Endothelial cell of umbilical vein (primary cell): ENCODE measurements at regions not wholly inside any gene's neighbourhood (a gene's known extent, or its start where the extent isn't known, plus 50 kb on each side); places are given as distances from the start of the nearest gene placed in this dataset.

Experiments used
- BruUV-seq: library from RNA; stranded (reverse); fragments of 400-500 nt; replicated peaks from 2 replicates; lab custom pipeline; 2021; lab: Mats Ljungman, UMichigan
- CTCF ChIA-PET: fragments of 300-600, 350-600 bp; sonication (Branson Sonifier 250); formaldehyde crosslinking; loops from one replicate; lab custom pipeline; 2021; ENCODE audit warnings: antibody characterized with exemption, inconsistent platforms; lab: Charles Lee
- POLR2A ChIA-PET: fragments of 300-600, 350-600 bp; sonication (Branson Sonifier 250); formaldehyde crosslinking; loops from one replicate; lab custom pipeline; 2021; ENCODE audit warnings: antibody characterized with exemption, inconsistent platforms; lab: Charles Lee
- DNase-seq: peaks from one replicate; pipeline ENCODE4 v3.0.0-alpha.2; 2011; ENCODE audit warnings: low read depth, low spot score
- FAIRE-seq: peaks from 2 replicates; lab custom pipeline; 2011; peaks lifted over from hg19 to GRCh38; lab: Jason Lieb, UNC
- H2AFZ ChIP-seq: 2 replicates; pipeline ENCODE4 v1.6.0; 2012; ENCODE audit warnings: low read depth, low read length, control low read depth, inconsistent platforms
- H3K27ac ChIP-seq: 2 replicates; pipeline ENCODE4 v1.5.1; 2011; ENCODE audit warnings: low read depth, mild to moderate bottlenecking, control low read depth, low read length, moderate library complexity; ENCODE audit not compliant: insufficient read depth
- H3K27me3 ChIP-seq, 2 experiments: 2 replicates each; pipeline versions ENCODE4 v1.6.0 to v1.6.1; 2011; ENCODE audit warnings: low read length in 2 of 2, mixed read lengths in 1 of 2; ENCODE audit not compliant: control insufficient read depth in 2 of 2, insufficient read depth in 2 of 2
- H3K36me3 ChIP-seq, 2 experiments: 2 replicates in 1 of 2; 3 replicates in 1 of 2; pipeline ENCODE4 v1.5.1; 2011; ENCODE audit warnings: low read length in 2 of 2, mild to moderate bottlenecking in 1 of 2, moderate library complexity in 1 of 2; ENCODE audit not compliant: control insufficient read depth in 2 of 2, insufficient read depth in 2 of 2; ENCODE audit errors: extremely low read depth in 1 of 2
- H3K4me1 ChIP-seq: 3 replicates; pipeline ENCODE4 v1.5.1; 2011; ENCODE audit warnings: mild to moderate bottlenecking, low read length; ENCODE audit not compliant: control insufficient read depth, insufficient read depth; ENCODE audit errors: extremely low read depth
- H3K4me2 ChIP-seq: 2 replicates; pipeline ENCODE4 v1.6.1; 2011; ENCODE audit warnings: low read length, control low read depth, mixed read lengths; ENCODE audit not compliant: insufficient read depth
- H3K4me3 ChIP-seq, 3 experiments: fragments of 200-600 bp in 1 of 3; sonication (generic), shearing (Covaris generic) in 1 of 3; replicated peaks in 1 of 3; 2 replicates each; pipeline ENCODE4 v1.5.1; 2011 to 2016; ENCODE audit warnings: control low read depth in 3 of 3, low read length in 3 of 3, mild to moderate bottlenecking in 2 of 3, inconsistent platforms in 1 of 3, low read depth in 1 of 3, moderate library complexity in 1 of 3; ENCODE audit not compliant: insufficient read depth in 1 of 3
- H3K79me2 ChIP-seq: 2 replicates; pipeline ENCODE4 v1.6.0; 2012; ENCODE audit warnings: low read length, inconsistent platforms; ENCODE audit not compliant: control insufficient read depth, insufficient read depth
- H3K9ac ChIP-seq: replicated peaks from 2 replicates; pipeline ENCODE3; 2011; ENCODE audit warnings: low read length, control low read depth; ENCODE audit not compliant: insufficient read depth; ENCODE audit errors: extremely low read depth
- H3K9me1 ChIP-seq: replicated peaks from 3 replicates; pipeline ENCODE4 v1.6.0; 2011; ENCODE audit warnings: mild to moderate bottlenecking, low read length; ENCODE audit not compliant: control insufficient read depth, insufficient read depth; ENCODE audit errors: extremely low read depth
- H3K9me3 ChIP-seq: replicated peaks from 2 replicates; pipeline ENCODE4 v1.5.1; 2012; ENCODE audit warnings: low read length, inconsistent platforms; ENCODE audit not compliant: control insufficient read depth, insufficient read depth
- H4K20me1 ChIP-seq: replicated peaks from 2 replicates; pipeline ENCODE3; 2011; ENCODE audit warnings: mild to moderate bottlenecking, low read length; ENCODE audit not compliant: control insufficient read depth, insufficient read depth; ENCODE audit errors: extremely low read depth
- EZH2 ChIP-seq: IDR thresholded peaks from 2 replicates; pipeline ENCODE4 v1.6.1; 2012; ENCODE audit warnings: borderline replicate concordance, low read depth, mild to moderate bottlenecking, moderate library complexity, low read length, inconsistent platforms; ENCODE audit not compliant: severe bottlenecking
- FOS ChIP-seq: IDR thresholded peaks from 2 replicates; pipeline ENCODE4 v1.6.1; 2011; ENCODE audit warnings: mild to moderate bottlenecking, low read length, moderate library complexity, borderline replicate concordance; ENCODE audit not compliant: insufficient read depth
- GATA2 ChIP-seq: IDR thresholded peaks from 2 replicates; pipeline ENCODE4 v1.7.0; 2011; ENCODE audit warnings: low read depth, mild to moderate bottlenecking, moderate library complexity, mixed read lengths, low read length; ENCODE audit not compliant: insufficient read length, insufficient read depth
- JUN ChIP-seq: IDR thresholded peaks from 2 replicates; pipeline ENCODE4 v1.6.1; 2011; ENCODE audit warnings: borderline replicate concordance, low read depth; ENCODE audit not compliant: insufficient read length, insufficient read depth
- MAX ChIP-seq: IDR thresholded peaks from 2 replicates; pipeline ENCODE4 v1.6.1; 2011; ENCODE audit not compliant: insufficient read depth, insufficient read length
- MYC ChIP-seq: IDR thresholded peaks from one replicate; pipeline ENCODE4 v1.6.1; 2011; ENCODE audit warnings: mild to moderate bottlenecking, low read depth, low read length
- POLR2A ChIP-seq: IDR thresholded peaks from 2 replicates; pipeline ENCODE4 v1.6.1; 2012; ENCODE audit warnings: low read depth, mild to moderate bottlenecking, control low read depth, low read length
- POLR2AphosphoS5 ChIP-seq: IDR thresholded peaks from 2 replicates; pipeline ENCODE4 v1.6.1; 2012; ENCODE audit warnings: low read depth, mild to moderate bottlenecking, control low read depth, low read length, moderate library complexity; ENCODE audit not compliant: insufficient read depth
- dilution Hi-C: fragments of 300-500 bp; cut with MboI; formaldehyde crosslinking; loops from one replicate; pipeline ENCODE4 v1.15.0; 2019; ENCODE audit warnings: low sequenced_read_pairs; ENCODE audit not compliant: extremely low pct_ligation_motif_present
- intact Hi-C: fragments of 100-400 bp; cut with micrococcal nuclease; formaldehyde crosslinking; loops from one replicate; pipeline ENCODE4 v1.10.0; 2022
- TF ChIP-seq, protein P1 (sequence below), 2 donors: IDR thresholded peaks; 1 replicate in 1 of 2; 2 replicates in 1 of 2; pipeline ENCODE4 v1.5.1; 2011; ENCODE audit warnings: low read length in 2 of 2, mild to moderate bottlenecking in 2 of 2, moderate library complexity in 2 of 2, control low read depth in 1 of 2, inconsistent platforms in 1 of 2, low read depth in 1 of 2; ENCODE audit not compliant: insufficient read depth in 1 of 2; ENCODE audit errors: extremely low read depth in 1 of 2

DNA sequence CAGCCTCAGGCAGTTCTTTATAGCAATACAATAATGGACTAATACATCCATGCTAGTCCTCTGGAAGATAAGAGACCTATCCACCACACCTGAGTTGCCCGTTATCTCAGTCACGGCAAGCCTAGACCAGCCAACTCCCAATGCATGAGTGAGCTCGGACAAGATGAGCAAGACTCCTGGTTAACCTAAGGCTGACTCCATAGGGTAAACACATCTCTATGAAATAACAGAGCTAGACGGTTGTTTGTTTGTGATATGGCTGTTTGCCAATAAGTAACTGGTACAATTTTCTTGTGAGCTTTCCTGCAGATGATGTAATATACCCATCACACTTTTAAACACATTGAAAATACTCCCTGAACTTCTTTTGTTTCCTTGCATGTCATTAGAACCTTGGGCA, 70.6 kb upstream of the PHACTR1 start:
- ChIA-PET POLR2A (no interaction called here), CTCF (interaction anchor here (1.6 to 3.2 kb wide), 2 partner anchors 8 to 247 kb away, joined by 5 to 10 read pairs; no protein-coding TSS in a partner anchor)
- no peak for TF ChIP-seq GATA2
- no peak for TF ChIP-seq FOS
- no peak for TF ChIP-seq JUN
- no peak for TF ChIP-seq EZH2
- no peak for TF ChIP-seq MYC
- TF ChIP-seq, protein P1, sequence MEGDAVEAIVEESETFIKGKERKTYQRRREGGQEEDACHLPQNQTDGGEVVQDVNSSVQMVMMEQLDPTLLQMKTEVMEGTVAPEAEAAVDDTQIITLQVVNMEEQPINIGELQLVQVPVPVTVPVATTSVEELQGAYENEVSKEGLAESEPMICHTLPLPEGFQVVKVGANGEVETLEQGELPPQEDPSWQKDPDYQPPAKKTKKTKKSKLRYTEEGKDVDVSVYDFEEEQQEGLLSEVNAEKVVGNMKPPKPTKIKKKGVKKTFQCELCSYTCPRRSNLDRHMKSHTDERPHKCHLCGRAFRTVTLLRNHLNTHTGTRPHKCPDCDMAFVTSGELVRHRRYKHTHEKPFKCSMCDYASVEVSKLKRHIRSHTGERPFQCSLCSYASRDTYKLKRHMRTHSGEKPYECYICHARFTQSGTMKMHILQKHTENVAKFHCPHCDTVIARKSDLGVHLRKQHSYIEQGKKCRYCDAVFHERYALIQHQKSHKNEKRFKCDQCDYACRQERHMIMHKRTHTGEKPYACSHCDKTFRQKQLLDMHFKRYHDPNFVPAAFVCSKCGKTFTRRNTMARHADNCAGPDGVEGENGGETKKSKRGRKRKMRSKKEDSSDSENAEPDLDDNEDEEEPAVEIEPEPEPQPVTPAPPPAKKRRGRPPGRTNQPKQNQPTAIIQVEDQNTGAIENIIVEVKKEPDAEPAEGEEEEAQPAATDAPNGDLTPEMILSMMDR (IDR thresholded peaks at IDR 0.05; ENCODE audit: extremely low read depth in 1 of 2, insufficient read depth in 1 of 2, low read depth in 1 of 2, low read length in 2 of 2): no peak
- TF ChIP-seq POLR2A: no peak
- no peak for TF ChIP-seq MAX
- TF ChIP-seq POLR2AphosphoS5: no peak
- no TSS peak for BruUV-seq
- Histone ChIP-seq H3K4me1 (no peaks in the 10 kb centered on the region), H3K27ac (no peak overlapping the region), H3K9ac (no peak overlapping the region), H3K4me3 (no peak overlapping the region), H2AFZ (no peak overlapping the region), H3K79me2 (no peaks in the 10 kb centered on the region), H3K9me3 (no peaks in the 10 kb centered on the region), H3K27me3 (peaks cover 0 to 2% of the 10 kb centered on the region in 2 experiments), H3K36me3 (no peaks in the 10 kb centered on the region), H3K9me1 (no peaks in the 10 kb centered on the region), H4K20me1 (no peaks in the 10 kb centered on the region), H3K4me2 (no peak overlapping the region)
- FAIRE-seq (no peak), DNase-seq (no peak)
- dilution Hi-C loops (no loop called here), intact Hi-C loops (no loop called here)
